ENCODE measurements at regions not wholly inside any gene's neighbourhood (a gene's known extent, or its start where the extent isn't known, plus 50 kb on each side); places are given as distances from the start of the nearest gene placed in this dataset.

GRCh38 chr11:70813651-70814050 lies 415.3 kb downstream of the CTTN start:
- DNase-seq (no peak), ATAC-seq (no peak)
- H3K4me1 ChIP-seq = no peaks in the 10 kb centered on the region
- TF ChIP-seq, protein P1, sequence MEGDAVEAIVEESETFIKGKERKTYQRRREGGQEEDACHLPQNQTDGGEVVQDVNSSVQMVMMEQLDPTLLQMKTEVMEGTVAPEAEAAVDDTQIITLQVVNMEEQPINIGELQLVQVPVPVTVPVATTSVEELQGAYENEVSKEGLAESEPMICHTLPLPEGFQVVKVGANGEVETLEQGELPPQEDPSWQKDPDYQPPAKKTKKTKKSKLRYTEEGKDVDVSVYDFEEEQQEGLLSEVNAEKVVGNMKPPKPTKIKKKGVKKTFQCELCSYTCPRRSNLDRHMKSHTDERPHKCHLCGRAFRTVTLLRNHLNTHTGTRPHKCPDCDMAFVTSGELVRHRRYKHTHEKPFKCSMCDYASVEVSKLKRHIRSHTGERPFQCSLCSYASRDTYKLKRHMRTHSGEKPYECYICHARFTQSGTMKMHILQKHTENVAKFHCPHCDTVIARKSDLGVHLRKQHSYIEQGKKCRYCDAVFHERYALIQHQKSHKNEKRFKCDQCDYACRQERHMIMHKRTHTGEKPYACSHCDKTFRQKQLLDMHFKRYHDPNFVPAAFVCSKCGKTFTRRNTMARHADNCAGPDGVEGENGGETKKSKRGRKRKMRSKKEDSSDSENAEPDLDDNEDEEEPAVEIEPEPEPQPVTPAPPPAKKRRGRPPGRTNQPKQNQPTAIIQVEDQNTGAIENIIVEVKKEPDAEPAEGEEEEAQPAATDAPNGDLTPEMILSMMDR (IDR thresholded peaks at IDR 0.05) = no peak
- H3K4me3 ChIP-seq = no peak overlapping the region
- no peaks in the 10 kb centered on the region for H3K36me3 ChIP-seq (ENCODE audit: insufficient read depth in 1 of 2, low read depth in 1 of 2)
- no peak overlapping the region for H3K27ac ChIP-seq
- WGBS, 3 donors = 69 to 79% (median 77%) methylated on average over 11 of the region's 11 CpGs
- intact Hi-C loops (cut with DNase I) = loop anchor here in 1 of 2 donors (10.0 kb wide), 1 partner anchor 611 kb away; no protein-coding TSS in a partner anchor
- no peaks in the 10 kb centered on the region for H3K9me3 ChIP-seq
- H3K27me3 ChIP-seq (ENCODE audit: insufficient read depth in 3 of 3, low read length in 2 of 3) = peaks cover 0 to 14% (median 2%) of the 10 kb centered on the region in 3 donors

DNA sequence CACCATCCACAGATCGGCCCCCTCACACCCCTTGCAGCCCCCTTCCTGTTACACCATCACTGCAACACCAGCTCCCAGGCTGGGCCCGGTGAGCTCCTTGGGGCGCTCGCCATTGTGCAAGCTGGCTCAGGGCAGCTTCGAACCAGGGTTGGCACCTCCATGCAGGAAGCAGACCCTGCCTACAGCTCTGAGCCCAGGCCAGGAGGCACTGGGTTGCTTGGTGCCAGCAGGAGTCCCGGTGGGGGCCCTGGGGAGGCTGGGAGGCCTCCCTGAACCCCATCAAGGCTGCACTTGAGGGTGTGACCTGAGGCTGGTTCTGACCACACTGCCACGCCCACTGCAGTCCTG lies 417.1 kb downstream of the CTTN start:
- Histone ChIP-seq H3K9me3 (no peaks in the 10 kb centered on the region), H3K4me3 (no peak overlapping the region), H3K27me3 (ENCODE audit: insufficient read depth in 3 of 3, low read length in 2 of 3) (peaks cover 0 to 9% (median 0%) of the 10 kb centered on the region in 3 donors), H3K4me1 (no peaks in the 10 kb centered on the region), H3K36me3 (ENCODE audit: insufficient read depth in 1 of 2, low read depth in 1 of 2) (no peaks in the 10 kb centered on the region), H3K27ac (no peak overlapping the region)
- intact Hi-C loops (cut with DNase I) = loop anchor here in 1 of 2 donors (10.0 kb wide), 1 partner anchor 609 kb away; no protein-coding TSS in a partner anchor
- no peak for DNase-seq
- ATAC-seq = no peak
- 86 to 96% (median 86%) methylated on average over 4 to 7 of the region's 7 CpGs for WGBS, 3 donors
- TF ChIP-seq, protein P1 (IDR thresholded peaks at IDR 0.05) = no peak

GRCh38 chr11:70816156-70816678 lies 417.9 kb downstream of the CTTN start:
- no peak overlapping the region for H3K27ac ChIP-seq
- H3K9me3 ChIP-seq = no peaks in the 10 kb centered on the region
- TF ChIP-seq, protein P1 (IDR thresholded peaks at IDR 0.05) = no peak
- H3K36me3 ChIP-seq (ENCODE audit: insufficient read depth in 1 of 2, low read depth in 1 of 2) = no peaks in the 10 kb centered on the region
- ATAC-seq (no peak), DNase-seq (no peak)
- WGBS, 3 donors = 73 to 79% (median 77%) methylated on average over 10 of the region's 10 CpGs
- intact Hi-C loops (cut with DNase I) = loop anchor here in 1 of 2 donors (10.0 kb wide), 1 partner anchor 609 kb away; no protein-coding TSS in a partner anchor
- H3K4me1 ChIP-seq = no peaks in the 10 kb centered on the region
- no peak overlapping the region for H3K4me3 ChIP-seq
- peaks cover 0 to 9% (median 0%) of the 10 kb centered on the region in 3 donors for H3K27me3 ChIP-seq (ENCODE audit: insufficient read depth in 3 of 3, low read length in 2 of 3)

DNA sequence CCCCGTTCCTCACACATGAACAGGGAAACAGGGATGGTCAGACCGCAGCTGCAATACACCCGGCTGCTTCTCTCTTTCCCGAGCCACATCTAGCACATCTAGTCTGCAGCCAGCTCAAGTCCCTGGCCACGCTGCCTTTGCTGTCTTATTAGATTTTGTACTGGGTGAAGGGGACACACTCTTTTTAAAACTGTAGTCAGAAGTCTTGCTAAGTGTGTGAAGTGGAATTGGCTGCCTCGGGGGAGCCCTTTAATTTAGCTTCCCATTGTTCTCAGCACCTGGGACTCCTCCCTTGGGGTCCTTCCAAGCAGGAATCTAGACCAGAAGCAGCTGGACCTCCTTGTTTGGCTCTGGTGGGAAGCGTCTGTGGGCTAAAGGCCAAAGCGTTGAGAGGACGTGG lies 420.0 kb downstream of the CTTN start:
- TF ChIP-seq, protein P1 (IDR thresholded peaks at IDR 0.05) = no peak
- no peak for ATAC-seq
- intact Hi-C loops (cut with DNase I) = loop anchor here in 1 of 2 donors (10.0 kb wide), 1 partner anchor 606 kb away; no protein-coding TSS in a partner anchor
- H3K27ac ChIP-seq = no peak overlapping the region
- H3K4me3 ChIP-seq = no peak overlapping the region
- no peak for DNase-seq
- H3K36me3 ChIP-seq (ENCODE audit: insufficient read depth in 1 of 2, low read depth in 1 of 2) = no peaks in the 10 kb centered on the region
- no peaks in the 10 kb centered on the region for H3K4me1 ChIP-seq
- H3K9me3 ChIP-seq = no peaks in the 10 kb centered on the region
- H3K27me3 ChIP-seq (ENCODE audit: insufficient read depth in 3 of 3, low read length in 2 of 3) = peaks cover 0 to 17% (median 6%) of the 10 kb centered on the region in 3 donors
- 26 to 32% (median 30%) methylated on average over 9 of the region's 9 CpGs for WGBS, 3 donors

DNA sequence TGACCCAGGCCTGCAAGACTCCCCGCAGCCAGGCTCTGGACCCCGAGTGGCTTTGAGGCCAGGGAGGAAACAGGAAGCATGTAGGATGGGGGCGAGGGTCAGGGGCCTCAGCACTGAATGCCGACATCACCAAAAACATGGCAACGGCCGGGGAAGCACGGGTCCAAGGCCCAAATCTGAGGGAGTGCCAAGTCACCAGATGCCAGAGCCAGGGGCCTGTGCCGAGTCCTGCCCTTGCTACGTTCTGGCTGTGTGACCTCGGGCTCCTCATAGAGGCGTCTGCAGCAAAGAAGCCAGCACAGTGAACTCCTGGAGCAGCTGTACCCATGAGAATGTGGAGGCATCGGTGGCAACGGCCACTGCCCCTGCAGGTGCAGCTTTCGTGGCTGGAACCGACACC lies 420.7 kb downstream of the CTTN start:
- intact Hi-C loops (cut with DNase I) = loop anchor here in 1 of 2 donors (10.0 kb wide), 1 partner anchor 606 kb away; no protein-coding TSS in a partner anchor
- Histone ChIP-seq H3K27me3 (ENCODE audit: insufficient read depth in 3 of 3, low read length in 2 of 3) (peaks cover 0 to 20% (median 9%) of the 10 kb centered on the region in 3 donors), H3K4me1 (no peaks in the 10 kb centered on the region), H3K4me3 (no peak overlapping the region), H3K9me3 (no peaks in the 10 kb centered on the region), H3K36me3 (ENCODE audit: insufficient read depth in 1 of 2, low read depth in 1 of 2) (no peaks in the 10 kb centered on the region), H3K27ac (no peak overlapping the region)
- TF ChIP-seq, protein P1 (IDR thresholded peaks at IDR 0.05) = no peak
- DNase-seq (no peak), ATAC-seq (no peak)
- WGBS, 3 donors = 33 to 44% (median 36%) methylated on average over 15 of the region's 15 CpGs
